WERI-Rb-1 (cell line): ENCODE measurements at regions not wholly inside any gene's neighbourhood (a gene's known extent, or its start where the extent isn't known, plus 50 kb on each side); places are given as distances from the start of the nearest gene placed in this dataset.
A peak's percentile ranks its signal among the peaks of the same experiment; 100 is the strongest.

Experiments
- DNase-seq: peaks from one replicate; pipeline ENCODE4 v3.0.0-alpha.2; 2020
- H3K27ac ChIP-seq: fragments of 250-450 bp; sonication (Bioruptor Pico); 2 replicates; pipeline ENCODE4 v1.5.1; 2020; ENCODE audit warnings: mild to moderate bottlenecking, moderate library complexity
- H3K27me3 ChIP-seq: fragments of 250-450 bp; sonication (Bioruptor Pico); 2 replicates; pipeline ENCODE4 v1.5.1; 2021; ENCODE audit warnings: mild to moderate bottlenecking, low read depth, moderate library complexity; ENCODE audit not compliant: insufficient read depth, severe bottlenecking
- H3K36me3 ChIP-seq: fragments of 250-450 bp; sonication (Bioruptor Pico); 2 replicates; pipeline ENCODE4 v1.5.1; 2020; ENCODE audit warnings: mild to moderate bottlenecking, moderate library complexity
- H3K4me3 ChIP-seq: 2 replicates; pipeline ENCODE4 v1.5.1; 2011; ENCODE audit warnings: low read depth, mild to moderate bottlenecking, control low read depth, low read length
- H3K9me3 ChIP-seq: fragments of 250-450 bp; sonication (Bioruptor Pico); 2 replicates; pipeline ENCODE4 v1.5.1; 2021; ENCODE audit warnings: mild to moderate bottlenecking, moderate library complexity; ENCODE audit not compliant: severe bottlenecking
- TF ChIP-seq, protein P1 (sequence below): IDR thresholded peaks from 2 replicates; pipeline ENCODE4 v1.5.1; 2011; ENCODE audit warnings: low read depth, mild to moderate bottlenecking, control low read depth, inconsistent platforms, low read length

DNA sequence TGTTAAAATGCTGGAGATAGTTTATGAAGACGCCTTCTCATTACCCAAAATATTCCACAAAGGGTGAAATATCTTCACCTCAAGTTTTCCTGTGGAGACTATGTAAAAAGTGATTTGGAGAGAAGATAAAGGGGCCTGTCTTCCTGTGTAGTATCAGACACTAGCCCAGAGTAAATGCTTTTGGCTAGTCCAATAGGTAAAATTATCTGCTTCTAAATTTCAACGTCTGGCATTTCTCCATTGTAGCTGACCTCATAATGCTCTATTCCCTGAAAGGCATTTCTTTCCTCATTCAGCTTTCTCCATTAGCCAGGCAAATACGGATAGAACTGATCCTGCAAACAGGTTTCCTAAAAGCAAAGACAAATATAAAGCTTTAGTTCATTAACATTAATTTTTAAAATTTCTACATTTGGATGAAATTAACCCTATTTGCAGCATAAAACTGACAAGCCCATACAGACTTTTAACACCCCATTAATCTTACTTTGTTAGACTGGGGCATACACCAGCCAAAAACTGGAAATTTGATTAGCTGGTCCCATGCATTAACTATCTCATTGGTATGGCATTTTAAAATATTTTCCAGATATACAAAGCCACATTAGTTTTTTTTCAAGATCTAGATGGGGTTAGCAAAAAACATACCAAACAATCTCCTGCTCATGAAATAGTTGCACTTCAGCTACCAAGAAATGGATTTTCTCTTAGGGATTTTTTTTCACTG is 548.8 kb downstream of the EFNA5 start:
- Histone ChIP-seq H3K9me3 (no peaks in the 10 kb centered on the region), H3K36me3 (no peaks in the 10 kb centered on the region), H3K27me3 (no peaks in the 10 kb centered on the region), H3K27ac (no peak overlapping the region), H3K4me3 (no peak overlapping the region)
- TF ChIP-seq, protein P1, sequence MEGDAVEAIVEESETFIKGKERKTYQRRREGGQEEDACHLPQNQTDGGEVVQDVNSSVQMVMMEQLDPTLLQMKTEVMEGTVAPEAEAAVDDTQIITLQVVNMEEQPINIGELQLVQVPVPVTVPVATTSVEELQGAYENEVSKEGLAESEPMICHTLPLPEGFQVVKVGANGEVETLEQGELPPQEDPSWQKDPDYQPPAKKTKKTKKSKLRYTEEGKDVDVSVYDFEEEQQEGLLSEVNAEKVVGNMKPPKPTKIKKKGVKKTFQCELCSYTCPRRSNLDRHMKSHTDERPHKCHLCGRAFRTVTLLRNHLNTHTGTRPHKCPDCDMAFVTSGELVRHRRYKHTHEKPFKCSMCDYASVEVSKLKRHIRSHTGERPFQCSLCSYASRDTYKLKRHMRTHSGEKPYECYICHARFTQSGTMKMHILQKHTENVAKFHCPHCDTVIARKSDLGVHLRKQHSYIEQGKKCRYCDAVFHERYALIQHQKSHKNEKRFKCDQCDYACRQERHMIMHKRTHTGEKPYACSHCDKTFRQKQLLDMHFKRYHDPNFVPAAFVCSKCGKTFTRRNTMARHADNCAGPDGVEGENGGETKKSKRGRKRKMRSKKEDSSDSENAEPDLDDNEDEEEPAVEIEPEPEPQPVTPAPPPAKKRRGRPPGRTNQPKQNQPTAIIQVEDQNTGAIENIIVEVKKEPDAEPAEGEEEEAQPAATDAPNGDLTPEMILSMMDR: no peak
- DNase-seq: no peak

DNA sequence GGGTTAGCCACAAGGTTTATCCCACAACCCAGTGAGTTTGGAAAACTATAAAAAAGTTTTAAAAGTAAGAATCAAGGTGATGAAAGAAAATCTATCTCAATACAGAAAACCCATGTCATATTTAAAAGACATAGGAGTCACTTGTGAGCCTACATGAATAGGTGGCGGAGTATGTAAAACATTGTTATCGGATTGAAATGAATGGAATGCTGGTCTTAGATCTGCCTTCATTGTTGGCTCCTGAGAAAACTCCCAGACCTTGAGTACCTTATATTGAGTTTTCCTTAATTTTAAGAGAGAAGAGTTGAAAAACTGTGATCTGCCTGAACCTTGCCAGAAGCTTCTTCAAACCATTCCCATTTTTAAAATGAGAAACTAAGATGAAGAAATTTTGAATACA is 551.1 kb downstream of the EFNA5 start:
- H3K4me3 ChIP-seq: no peak overlapping the region
- no peak overlapping the region for H3K27ac ChIP-seq
- TF ChIP-seq, protein P1: no peak
- H3K36me3 ChIP-seq: no peaks in the 10 kb centered on the region
- no peak for DNase-seq
- no peaks in the 10 kb centered on the region for H3K9me3 ChIP-seq
- no peaks in the 10 kb centered on the region for H3K27me3 ChIP-seq

DNA sequence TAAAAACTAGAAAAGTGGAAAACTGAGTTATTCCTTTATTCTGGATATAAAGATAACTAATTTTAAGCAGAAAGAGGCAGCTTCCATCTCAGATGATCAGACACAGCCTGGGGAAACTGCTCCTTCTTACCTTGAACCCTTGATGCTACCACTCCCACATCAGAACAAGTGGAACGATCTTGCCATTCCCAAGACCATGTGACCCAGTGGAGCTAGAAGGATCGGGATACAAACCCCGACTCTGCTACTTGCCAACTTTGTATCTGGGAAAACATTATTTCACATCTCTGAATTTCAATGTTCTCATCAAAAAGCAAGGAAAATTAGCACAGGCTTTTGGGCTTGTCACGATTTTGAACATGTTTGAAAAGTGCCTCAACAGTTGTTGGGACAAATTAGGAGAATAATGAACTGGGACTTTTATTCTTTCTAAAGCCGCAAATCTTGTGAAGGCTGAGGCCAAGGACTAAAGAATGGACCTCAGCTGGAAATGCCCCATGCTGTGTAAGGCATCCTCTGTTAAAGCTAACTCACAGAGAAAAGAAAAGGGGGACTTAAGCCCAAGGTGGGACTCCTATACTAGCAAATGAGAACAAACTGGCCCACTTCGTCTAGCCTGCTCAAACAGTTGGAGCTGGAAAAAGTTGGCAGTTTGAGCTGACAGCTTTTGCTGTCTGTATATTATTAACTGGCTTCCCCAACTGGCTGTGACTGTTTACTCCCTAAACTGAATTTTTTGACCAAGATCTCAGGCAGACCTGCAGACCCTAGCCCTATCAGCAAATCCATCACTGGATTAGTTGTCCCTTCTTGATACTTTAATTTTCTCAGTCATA is 552.3 kb downstream of the EFNA5 start:
- Histone ChIP-seq H3K9me3 (no peaks in the 10 kb centered on the region), H3K27ac (no peak overlapping the region), H3K4me3 (no peak overlapping the region), H3K36me3 (no peaks in the 10 kb centered on the region), H3K27me3 (no peaks in the 10 kb centered on the region)
- TF ChIP-seq, protein P1: no peak
- DNase-seq: no peak

DNA sequence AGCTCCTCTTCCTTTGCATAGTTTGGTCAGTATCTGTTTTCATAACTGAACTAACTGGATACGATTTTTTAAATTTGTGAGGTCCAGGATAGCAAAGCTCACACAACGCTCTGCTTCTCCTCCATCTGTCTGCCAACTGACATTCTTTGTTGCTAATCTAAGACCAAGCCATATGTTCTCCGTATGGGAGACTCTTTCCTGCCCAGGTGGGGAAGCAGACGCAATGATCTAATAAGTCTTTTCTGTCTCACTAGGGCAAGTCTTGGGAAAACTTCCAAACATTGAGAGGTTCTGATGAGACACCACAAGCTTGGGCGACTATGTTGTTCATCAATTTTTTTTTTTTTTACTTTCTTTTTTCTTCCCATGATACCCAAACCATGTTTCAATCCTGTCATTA is 558.5 kb downstream of the EFNA5 start:
- Histone ChIP-seq H3K9me3 (no peaks in the 10 kb centered on the region), H3K27me3 (no peaks in the 10 kb centered on the region), H3K4me3 (no peak overlapping the region), H3K27ac (peak overlapping the region; percentile 68), H3K36me3 (no peaks in the 10 kb centered on the region)
- DNase-seq: peak; percentile 58
- TF ChIP-seq, protein P1: no peak

DNA sequence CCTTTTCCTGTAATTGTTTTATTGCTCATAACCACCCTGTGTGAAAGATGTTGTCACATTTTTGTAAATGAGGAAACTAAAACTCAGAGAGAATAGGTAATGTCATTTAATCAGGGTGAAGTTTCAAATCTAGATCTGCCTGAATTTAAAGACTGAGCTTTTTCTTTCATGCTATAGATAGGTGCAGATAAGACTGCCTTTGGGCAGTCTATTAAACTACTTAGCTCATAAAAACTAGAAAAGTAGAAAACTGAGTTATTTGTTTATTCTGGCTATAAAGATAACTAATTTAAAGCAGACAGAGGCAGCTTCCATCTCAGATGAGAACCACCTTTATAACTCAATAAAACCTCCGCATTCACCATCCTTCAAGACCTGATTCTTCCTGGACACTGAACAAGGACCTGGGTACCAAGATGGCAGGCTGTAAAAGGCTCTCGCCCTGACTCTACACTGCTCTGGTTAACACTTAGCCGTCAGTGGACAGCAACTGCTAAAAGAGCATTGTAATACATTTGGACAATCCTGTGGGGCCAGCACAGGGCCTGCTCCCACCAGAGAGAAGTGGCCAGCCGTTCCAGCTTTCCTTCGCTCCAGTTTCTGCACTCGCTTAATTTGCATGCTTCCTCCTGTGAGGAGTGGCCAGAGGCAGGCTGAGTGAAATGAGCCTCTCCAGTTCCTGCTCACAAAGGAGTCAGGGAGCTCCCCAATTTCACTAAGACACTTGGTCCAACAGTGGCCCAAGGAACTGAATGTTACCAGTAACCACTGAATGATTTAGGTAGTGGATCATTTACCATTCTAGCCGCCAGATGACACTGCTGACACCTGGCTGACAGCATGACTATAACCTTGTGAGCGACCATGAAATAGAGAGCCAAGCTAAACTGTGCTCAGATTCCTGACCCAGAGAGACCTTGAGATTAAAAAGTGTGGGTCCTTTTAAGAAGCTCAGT is 566.4 kb downstream of the EFNA5 start:
- peak; percentile 70 for DNase-seq
- Histone ChIP-seq H3K36me3 (no peaks in the 10 kb centered on the region), H3K9me3 (no peaks in the 10 kb centered on the region), H3K4me3 (no peak overlapping the region), H3K27ac (no peak overlapping the region), H3K27me3 (no peaks in the 10 kb centered on the region)
- TF ChIP-seq, protein P1: peak; percentile 72
